Esophagus muscularis mucosa (tissue), 4 donors: ENCODE measurements at regions not wholly inside any gene's neighbourhood (a gene's known extent, or its start where the extent isn't known, plus 50 kb on each side); places are given as distances from the start of the nearest gene placed in this dataset.

ENCODE experiments used
- DNase-seq: peaks from one replicate; pipeline ENCODE4 v3.0.0-alpha.2; 2017; ENCODE audit errors: extremely low spot score
- H3K27ac ChIP-seq, 4 donors: fragments of 200-600 bp; sonication (generic); replicated peaks in 1 of 4; 1 replicate in 3 of 4; 2 replicates in 1 of 4; pipeline ENCODE4 v1.5.1; 2016 to 2019; ENCODE audit warnings: mild to moderate bottlenecking in 1 of 4
- H3K27me3 ChIP-seq, 4 donors: fragments of 200-600 bp; sonication (generic); one replicate each; pipeline versions ENCODE4 v1.5.1 to v1.6.0; 2016 to 2019
- H3K36me3 ChIP-seq, 4 donors: fragments of 200-600 bp; sonication (generic); one replicate each; pipeline ENCODE4 v1.5.1; 2016 to 2019
- H3K4me1 ChIP-seq, 4 donors: fragments of 200-600 bp; sonication (generic); one replicate each; pipeline ENCODE4 v1.5.1; 2016 to 2019
- H3K4me3 ChIP-seq, 4 donors: fragments of 200-600 bp; sonication (generic); 1 replicate in 2 of 4; 2 replicates in 2 of 4; pipeline ENCODE4 v1.5.1; 2016 to 2019; ENCODE audit warnings: mild to moderate bottlenecking in 4 of 4, moderate library complexity in 1 of 4
- H3K9me3 ChIP-seq, 4 donors: fragments of 200-600 bp; sonication (generic); 1 replicate in 3 of 4; 2 replicates in 1 of 4; pipeline ENCODE4 v1.5.1; 2016 to 2019
- CTCF ChIP-seq, 3 experiments: fragments of 200-600 bp in 2 of 3; fragments of 450-650 bp in 1 of 3; sonication (generic) in 2 of 3; IDR thresholded peaks; one replicate each; pipeline ENCODE4 v1.5.1; 2017 to 2019; ENCODE audit warnings: antibody characterized with exemption in 3 of 3, mild to moderate bottlenecking in 2 of 3, moderate library complexity in 1 of 3
- EP300 ChIP-seq: sonication (generic); formaldehyde crosslinking; IDR thresholded peaks from one replicate; pipeline ENCODE4 v1.6.1; 2017; ENCODE audit warnings: antibody characterized with exemption
- POLR2A ChIP-seq: fragments of 450-650 bp; IDR thresholded peaks from one replicate; pipeline ENCODE4 v1.6.1; 2017; ENCODE audit warnings: antibody characterized with exemption, moderate library complexity, mild to moderate bottlenecking, low read depth
- POLR2AphosphoS5 ChIP-seq, 2 donors: sonication (generic); formaldehyde crosslinking; IDR thresholded peaks; one replicate each; pipeline ENCODE4 v1.6.1; 2017; ENCODE audit warnings: antibody characterized with exemption in 2 of 2
- WGBS: methylation state at CpG from one replicate; pipeline ENCODE4 v1.1.5; 2018; 5-methylcytosine and 5-hydroxymethylcytosine counted together
- intact Hi-C: fragments of 100-400 bp; cut with DNase I; formaldehyde crosslinking; loops from one replicate; pipeline ENCODE4 v1.15.1; 2023

- Histone ChIP-seq H3K9me3 (peaks cover 0 to 5% (median 4%) of the 10 kb centered on the region in 4 donors), H3K27ac (no peak overlapping the region), H3K4me1 (no peaks in the 10 kb centered on the region), H3K36me3 (no peaks in the 10 kb centered on the region), H3K4me3 (no peak overlapping the region), H3K27me3 (no peaks in the 10 kb centered on the region)
- 76% methylated on average over 2 of the region's 2 CpGs for WGBS
- TF ChIP-seq POLR2AphosphoS5 (IDR thresholded peaks at IDR 0.05) (no peak), CTCF (IDR thresholded peaks at IDR 0.05) (no peak), POLR2A (no peak), EP300 (no peak)
- no peak for DNase-seq
- intact Hi-C loops: no loop called here
Observed at GRCh38 chr5:62729675-62730074, 151.1 kb downstream of the LRRC70 start.

- Histone ChIP-seq H3K4me3 (no peak overlapping the region), H3K9me3 (peaks cover 0 to 4% (median 0%) of the 10 kb centered on the region in 4 donors), H3K27me3 (no peaks in the 10 kb centered on the region), H3K27ac (no peak overlapping the region), H3K4me1 (no peaks in the 10 kb centered on the region), H3K36me3 (no peaks in the 10 kb centered on the region)
- intact Hi-C loops: no loop called here
- DNase-seq: no peak
- 78% methylated on average over 2 of the region's 2 CpGs for WGBS
- TF ChIP-seq POLR2AphosphoS5 (IDR thresholded peaks at IDR 0.05): no peak
- no peak for TF ChIP-seq EP300
- no peak for TF ChIP-seq CTCF (IDR thresholded peaks at IDR 0.05)
- no peak for TF ChIP-seq POLR2A
Observed at GRCh38 chr5:62727861-62728260, 149.2 kb downstream of the LRRC70 start.

DNA sequence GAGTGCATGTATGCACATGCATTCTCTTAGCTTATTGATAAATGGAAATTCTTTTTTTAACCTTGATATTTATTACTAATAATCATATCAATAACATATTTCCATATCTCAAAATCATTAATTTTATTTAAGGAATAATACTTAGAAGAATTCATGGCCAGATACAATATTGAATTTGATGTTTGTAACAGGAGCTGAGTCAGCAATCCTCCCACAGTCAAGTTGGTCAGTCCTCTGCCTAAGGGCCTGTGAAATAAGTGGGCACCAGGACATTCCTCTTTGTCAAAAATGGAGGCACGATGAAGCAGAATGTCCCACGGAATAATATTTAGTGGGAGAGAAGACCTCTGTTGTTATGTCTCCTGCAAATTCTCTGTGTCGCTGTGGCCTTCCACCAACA lies 148.6 kb downstream of the LRRC70 start:
- no peaks in the 10 kb centered on the region for H3K4me1 ChIP-seq
- no peaks in the 10 kb centered on the region for H3K36me3 ChIP-seq
- WGBS: 95% methylated on average over 3 of the region's 3 CpGs
- no peak for DNase-seq
- no peaks in the 10 kb centered on the region for H3K27me3 ChIP-seq
- H3K4me3 ChIP-seq: no peak overlapping the region
- H3K9me3 ChIP-seq: peaks cover 0 to 4% (median 0%) of the 10 kb centered on the region in 4 donors
- TF ChIP-seq EP300 (no peak), POLR2A (no peak), POLR2AphosphoS5 (IDR thresholded peaks at IDR 0.05) (no peak), CTCF (IDR thresholded peaks at IDR 0.05) (no peak)
- no peak overlapping the region for H3K27ac ChIP-seq
- intact Hi-C loops: no loop called here

DNA sequence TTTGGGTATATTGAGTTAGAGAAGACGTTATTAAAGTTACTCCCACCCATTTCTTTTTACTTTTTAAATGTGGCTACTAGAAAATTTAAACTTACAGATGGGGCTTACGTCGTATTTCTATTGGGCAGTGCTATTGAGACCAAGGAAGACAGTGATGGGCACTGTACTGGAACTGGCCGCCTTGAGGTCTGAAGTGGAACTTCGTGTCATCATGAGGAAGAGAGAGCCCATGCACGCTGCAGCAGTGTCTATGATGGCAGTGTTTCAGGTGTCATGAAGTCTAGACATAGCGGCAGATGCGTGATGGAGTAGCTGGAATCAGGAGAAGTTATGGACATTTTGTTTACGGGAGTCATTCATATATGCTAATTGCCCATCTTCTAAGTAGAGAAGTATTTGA lies 143.7 kb downstream of the LRRC70 start:
- no peaks in the 10 kb centered on the region for H3K9me3 ChIP-seq
- intact Hi-C loops: no loop called here

More for the DNA sequence above, 143.7 kb downstream of the LRRC70 start:
- 87% methylated on average over 9 of the region's 9 CpGs for WGBS
- Histone ChIP-seq H3K4me3 (no peak overlapping the region), H3K27ac (no peak overlapping the region), H3K27me3 (peaks cover 0 to 6% (median 0%) of the 10 kb centered on the region in 4 donors), H3K4me1 (no peaks in the 10 kb centered on the region), H3K36me3 (no peaks in the 10 kb centered on the region)
- DNase-seq: no peak
- TF ChIP-seq CTCF (IDR thresholded peaks at IDR 0.05) (no peak), EP300 (no peak), POLR2AphosphoS5 (IDR thresholded peaks at IDR 0.05) (no peak), POLR2A (no peak)
